ENCODE measurements at regions not wholly inside any gene's neighbourhood (a gene's known extent, or its start where the extent isn't known, plus 50 kb on each side); places are given as distances from the start of the nearest gene placed in this dataset.

GRCh38 chr5:125262782-125263181 lies 516.3 kb upstream of the ZNF608 start:
- no peak for DNase-seq
- intact Hi-C loops (cut with DNase I): no loop called here
- ATAC-seq: no peak

GRCh38 chr5:125263356-125263755 lies 516.9 kb upstream of the ZNF608 start:
- no peak for ATAC-seq
- no peak for DNase-seq
- intact Hi-C loops (cut with DNase I): no loop called here

- ATAC-seq: no peak
- intact Hi-C loops (cut with DNase I): no loop called here
Observed at GRCh38 chr5:125266106-125266505, 519.7 kb upstream of the ZNF608 start.

GRCh38 chr5:125267636-125268248 lies 521.3 kb upstream of the ZNF608 start:
- DNase-seq: no peak
- intact Hi-C loops (cut with DNase I): no loop called here
- ATAC-seq: no peak

More at GRCh38 chr5:125266106-125266505, 519.7 kb upstream of the ZNF608 start:
- no peak for DNase-seq

GRCh38 chr5:125269926-125270325 lies 523.5 kb upstream of the ZNF608 start:
- ATAC-seq: no peak

GRCh38 chr5:125272357-125272756 lies 525.9 kb upstream of the ZNF608 start:
- no peak for ATAC-seq
- DNase-seq: no peak
- intact Hi-C loops (cut with DNase I): no loop called here

More at GRCh38 chr5:125269926-125270325, 523.5 kb upstream of the ZNF608 start:
- intact Hi-C loops (cut with DNase I): no loop called here
- no peak for DNase-seq

GRCh38 chr5:125274211-125274610 lies 527.8 kb upstream of the ZNF608 start:
- ATAC-seq (no peak), DNase-seq (no peak)
- intact Hi-C loops (cut with DNase I): no loop called here

- peak in 1 of 2 donors; percentile 84 for ATAC-seq
- intact Hi-C loops (cut with DNase I): no loop called here
Observed at GRCh38 chr5:125274938-125275724, 528.7 kb upstream of the ZNF608 start.

GRCh38 chr5:125275725-125276090 lies 529.3 kb upstream of the ZNF608 start:
- intact Hi-C loops (cut with DNase I): no loop called here
- ATAC-seq (no peak), DNase-seq (no peak)

More at GRCh38 chr5:125274938-125275724, 528.7 kb upstream of the ZNF608 start:
- DNase-seq: no peak

- no peak for ATAC-seq
- DNase-seq: no peak
- intact Hi-C loops (cut with DNase I): no loop called here
Observed at GRCh38 chr5:125276096-125276495, 529.7 kb upstream of the ZNF608 start.

- peak in 1 of 2 donors; percentile 87 for ATAC-seq
- intact Hi-C loops (cut with DNase I): no loop called here
Observed at GRCh38 chr5:125277494-125278154, 531.2 kb upstream of the ZNF608 start.

GRCh38 chr5:125278711-125279110 lies 532.3 kb upstream of the ZNF608 start:
- no peak for DNase-seq
- no peak for ATAC-seq
- intact Hi-C loops (cut with DNase I): no loop called here

More at GRCh38 chr5:125277494-125278154, 531.2 kb upstream of the ZNF608 start:
- DNase-seq: no peak

GRCh38 chr5:125281667-125282066 lies 535.2 kb upstream of the ZNF608 start:
- DNase-seq (no peak), ATAC-seq (no peak)
- intact Hi-C loops (cut with DNase I): loop anchor here in 1 of 2 donors (10.0 kb wide), 1 partner anchor 123 kb away; no protein-coding TSS in a partner anchor

- no peak for ATAC-seq
- intact Hi-C loops (cut with DNase I): loop anchor here in 1 of 2 donors (10.0 kb wide), 1 partner anchor 121 kb away; no protein-coding TSS in a partner anchor
- DNase-seq: no peak
Observed at GRCh38 chr5:125283372-125283771, 536.9 kb upstream of the ZNF608 start.

GRCh38 chr5:125286271-125286670 lies 539.8 kb upstream of the ZNF608 start:
- ATAC-seq (no peak), DNase-seq (no peak)

GRCh38 chr5:125289606-125290005 lies 543.2 kb upstream of the ZNF608 start:
- intact Hi-C loops (cut with DNase I): loop anchor here in 1 of 2 donors (10.0 kb wide), 1 partner anchor 115 kb away; no protein-coding TSS in a partner anchor
- DNase-seq (no peak), ATAC-seq (no peak)

More at GRCh38 chr5:125286271-125286670, 539.8 kb upstream of the ZNF608 start:
- intact Hi-C loops (cut with DNase I): loop anchor here in 1 of 2 donors (10.0 kb wide), 1 partner anchor 119 kb away; no protein-coding TSS in a partner anchor

- no peak for ATAC-seq
- DNase-seq: no peak
- intact Hi-C loops (cut with DNase I): no loop called here
Observed at GRCh38 chr5:125290935-125291334, 544.5 kb upstream of the ZNF608 start.

- no peak for ATAC-seq
- DNase-seq: no peak
- intact Hi-C loops (cut with DNase I): no loop called here
Observed at GRCh38 chr5:125291447-125291846, 545.0 kb upstream of the ZNF608 start.

GRCh38 chr5:125293223-125293622 lies 546.8 kb upstream of the ZNF608 start:
- DNase-seq: no peak
- ATAC-seq: no peak
- intact Hi-C loops (cut with DNase I): no loop called here

GRCh38 chr5:125293726-125294125 lies 547.3 kb upstream of the ZNF608 start:
- no peak for ATAC-seq
- no peak for DNase-seq
- intact Hi-C loops (cut with DNase I): no loop called here

All from left cardiac atrium (tissue), 4 donors.